Suprapubic skin (tissue), 4 donors: ENCODE measurements at regions not wholly inside any gene's neighbourhood (a gene's known extent, or its start where the extent isn't known, plus 50 kb on each side); places are given as distances from the start of the nearest gene placed in this dataset.

Experiments
- EP300 ChIP-seq: sonication (generic); formaldehyde crosslinking; IDR thresholded peaks from one replicate; pipeline ENCODE4 v1.6.1; 2017; ENCODE audit warnings: antibody characterized with exemption
- POLR2A ChIP-seq, 2 donors: fragments of 450-650 bp; IDR thresholded peaks; one replicate each; pipeline ENCODE4 v1.6.1; 2017; ENCODE audit warnings: antibody characterized with exemption in 2 of 2, mild to moderate bottlenecking in 2 of 2, moderate library complexity in 2 of 2
- POLR2AphosphoS5 ChIP-seq, 3 donors: sonication (generic); formaldehyde crosslinking; IDR thresholded peaks; one replicate each; pipeline ENCODE4 v1.6.1; 2017; ENCODE audit warnings: antibody characterized with exemption in 3 of 3
- TF ChIP-seq, protein P1 (sequence below), 2 donors: fragments of 200-600 bp in 1 of 2; fragments of 450-650 bp in 1 of 2; sonication (generic) in 1 of 2; IDR thresholded peaks; one replicate each; pipeline ENCODE4 v1.5.1; 2016 to 2019; ENCODE audit warnings: antibody characterized with exemption in 2 of 2, mild to moderate bottlenecking in 1 of 2, moderate library complexity in 1 of 2

DNA sequence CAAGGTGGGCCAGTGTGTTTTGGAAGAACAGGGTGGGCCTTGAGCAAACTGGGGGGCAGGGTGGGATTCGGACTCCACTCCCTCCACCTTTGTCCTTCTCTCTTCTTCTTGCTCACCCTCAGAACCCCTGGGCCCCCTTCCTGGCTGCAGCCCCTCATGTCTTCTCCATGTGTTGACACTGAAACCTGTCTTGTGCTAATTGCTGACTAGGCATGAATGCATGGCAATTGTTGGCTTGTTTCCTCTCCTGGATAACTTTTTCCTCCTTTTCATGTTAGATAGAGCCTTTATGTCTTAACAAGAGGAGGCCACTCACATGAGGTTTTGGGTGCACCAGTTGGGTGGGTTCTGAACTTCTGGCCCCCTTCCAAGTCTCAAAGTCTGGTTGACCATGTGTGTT lies 181.6 kb upstream of the MKI67 start:
- TF ChIP-seq, protein P1, sequence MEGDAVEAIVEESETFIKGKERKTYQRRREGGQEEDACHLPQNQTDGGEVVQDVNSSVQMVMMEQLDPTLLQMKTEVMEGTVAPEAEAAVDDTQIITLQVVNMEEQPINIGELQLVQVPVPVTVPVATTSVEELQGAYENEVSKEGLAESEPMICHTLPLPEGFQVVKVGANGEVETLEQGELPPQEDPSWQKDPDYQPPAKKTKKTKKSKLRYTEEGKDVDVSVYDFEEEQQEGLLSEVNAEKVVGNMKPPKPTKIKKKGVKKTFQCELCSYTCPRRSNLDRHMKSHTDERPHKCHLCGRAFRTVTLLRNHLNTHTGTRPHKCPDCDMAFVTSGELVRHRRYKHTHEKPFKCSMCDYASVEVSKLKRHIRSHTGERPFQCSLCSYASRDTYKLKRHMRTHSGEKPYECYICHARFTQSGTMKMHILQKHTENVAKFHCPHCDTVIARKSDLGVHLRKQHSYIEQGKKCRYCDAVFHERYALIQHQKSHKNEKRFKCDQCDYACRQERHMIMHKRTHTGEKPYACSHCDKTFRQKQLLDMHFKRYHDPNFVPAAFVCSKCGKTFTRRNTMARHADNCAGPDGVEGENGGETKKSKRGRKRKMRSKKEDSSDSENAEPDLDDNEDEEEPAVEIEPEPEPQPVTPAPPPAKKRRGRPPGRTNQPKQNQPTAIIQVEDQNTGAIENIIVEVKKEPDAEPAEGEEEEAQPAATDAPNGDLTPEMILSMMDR (IDR thresholded peaks at IDR 0.05): no peak
- TF ChIP-seq POLR2AphosphoS5 (IDR thresholded peaks at IDR 0.05) (no peak), POLR2A (IDR thresholded peaks at IDR 0.05) (no peak), EP300 (no peak)
